C4-2B (cell line): ENCODE measurements at regions not wholly inside any gene's neighbourhood (a gene's known extent, or its start where the extent isn't known, plus 50 kb on each side); places are given as distances from the start of the nearest gene placed in this dataset.

Experiments used
- H3K27ac ChIP-seq: fragments of 450-650 bp; 2 replicates; pipeline ENCODE4 v1.5.1; 2017
- CTCF ChIP-seq: fragments of 450-650 bp; conservative IDR thresholded peaks from 2 replicates; pipeline ENCODE4 v1.5.1; 2017; ENCODE audit warnings: mild to moderate bottlenecking
- ZFX ChIP-seq: fragments of 450-650 bp; IDR thresholded peaks from 2 replicates; pipeline ENCODE4 v1.6.1; 2017

- H3K27ac ChIP-seq = no peak overlapping the region
- TF ChIP-seq ZFX (no peak), CTCF (no peak)
Measured at GRCh38 chr2:60316381-60317033, 236.9 kb downstream of the BCL11A start.

GRCh38 chr2:60313470-60314172, 239.8 kb downstream of the BCL11A start:
- TF ChIP-seq CTCF (no peak), ZFX (no peak)

GRCh38 chr2:60312618-60313017, 240.8 kb downstream of the BCL11A start:
- TF ChIP-seq CTCF (no peak), ZFX (no peak)
- H3K27ac ChIP-seq = no peak overlapping the region

More at GRCh38 chr2:60313470-60314172, 239.8 kb downstream of the BCL11A start:
- no peak overlapping the region for H3K27ac ChIP-seq

GRCh38 chr2:60311524-60311923, 241.9 kb downstream of the BCL11A start:
- no peak overlapping the region for H3K27ac ChIP-seq
- TF ChIP-seq CTCF (no peak), ZFX (no peak)

- TF ChIP-seq CTCF (no peak), ZFX (no peak)
- no peak overlapping the region for H3K27ac ChIP-seq
Measured at GRCh38 chr2:60309941-60310660, 243.4 kb downstream of the BCL11A start.

- TF ChIP-seq CTCF = no peak
- no peak for TF ChIP-seq ZFX
- no peak overlapping the region for H3K27ac ChIP-seq
Measured at GRCh38 chr2:60309336-60309735, 244.1 kb downstream of the BCL11A start.

- H3K27ac ChIP-seq = no peak overlapping the region
- TF ChIP-seq CTCF (no peak), ZFX (no peak)
Measured at GRCh38 chr2:60306267-60306861, 247.1 kb downstream of the BCL11A start.
